Inferior parietal cortex (tissue), 1 donor: ENCODE measurements at regions not wholly inside any gene's neighbourhood (a gene's known extent, or its start where the extent isn't known, plus 50 kb on each side); places are given as distances from the start of the nearest gene placed in this dataset.
A peak's percentile ranks its signal among the peaks of the same experiment; 100 is the strongest.

Experiments
- DNase-seq: peaks from one replicate; pipeline ENCODE4 v3.0.0-alpha.2; 2016; ENCODE audit errors: extremely low spot score

DNA sequence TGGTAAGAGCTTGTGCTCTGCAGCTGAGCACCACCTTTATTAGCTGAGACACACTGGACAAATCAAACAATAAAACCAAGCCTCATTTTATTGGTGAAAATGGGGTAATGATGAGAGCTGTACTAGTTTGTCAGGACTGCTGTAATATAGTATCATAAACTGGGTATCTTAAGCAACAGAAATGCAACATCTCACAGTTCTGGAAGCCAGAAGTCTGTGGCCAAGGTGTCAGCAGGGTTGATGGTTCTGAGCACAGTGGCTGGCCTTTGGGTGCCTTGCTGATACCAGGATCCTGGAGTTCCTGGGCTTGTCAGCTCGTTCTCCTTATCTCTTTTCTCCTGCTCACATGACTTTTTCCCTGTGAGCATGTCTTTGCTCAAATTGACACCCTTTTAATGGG, 513.1 kb downstream of the IRX1 start:
- no peak for DNase-seq

DNA sequence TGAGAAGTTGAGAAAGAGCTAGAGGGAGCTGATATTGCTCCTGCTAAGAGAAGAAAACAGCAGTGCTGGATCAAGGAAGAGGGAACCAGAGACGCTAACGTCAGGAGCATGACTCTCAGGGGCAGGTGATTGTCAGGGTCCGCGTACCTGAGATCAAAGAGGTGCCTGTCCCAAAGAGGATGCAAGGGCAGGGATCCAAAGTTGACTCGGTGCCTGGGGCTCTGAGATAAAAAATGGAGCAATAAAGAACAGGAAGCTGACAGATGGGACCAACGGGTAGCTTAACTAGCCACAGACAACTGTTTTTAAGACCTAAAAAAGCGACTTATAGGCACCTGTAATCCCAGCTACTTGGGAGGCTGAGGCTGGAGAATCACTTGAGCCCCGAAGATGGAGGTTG, 517.8 kb downstream of the IRX1 start:
- no peak for DNase-seq

DNA sequence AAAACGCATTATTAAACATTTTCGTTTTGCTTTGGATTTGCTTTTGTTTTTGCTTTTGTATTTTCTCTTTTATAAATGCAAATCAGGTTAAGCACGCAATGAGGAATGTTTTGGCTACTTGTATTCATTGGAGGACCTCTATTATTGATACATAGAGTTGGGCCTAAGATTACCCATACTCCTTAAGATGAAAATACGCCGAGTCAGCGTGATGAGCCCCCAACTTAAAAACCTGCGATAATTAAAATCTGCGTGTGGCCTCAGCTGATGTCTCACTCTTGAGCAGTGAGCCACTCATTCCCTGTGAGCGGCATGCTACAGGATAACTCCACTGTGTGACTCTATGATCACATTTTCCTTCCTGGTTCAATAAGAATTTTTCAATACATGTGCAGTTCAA, 518.3 kb downstream of the IRX1 start:
- DNase-seq = no peak

DNA sequence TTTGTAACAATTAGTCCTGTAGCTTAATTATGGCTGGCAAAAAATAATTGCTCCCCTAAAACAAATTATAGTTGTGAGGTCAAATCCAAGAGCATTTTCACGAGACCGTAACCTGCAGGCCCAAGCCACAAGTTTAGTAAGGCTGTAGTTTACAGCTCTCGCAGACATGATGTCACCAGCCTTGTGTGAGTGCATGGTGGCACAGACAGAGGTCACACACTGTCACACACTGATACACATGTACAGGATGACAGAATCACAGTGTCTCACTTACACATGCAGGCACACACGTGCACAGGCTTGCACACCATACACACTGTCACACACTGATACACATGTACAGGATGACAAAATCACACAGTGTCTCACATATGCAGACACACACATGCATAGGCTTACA, 518.8 kb downstream of the IRX1 start:
- DNase-seq = no peak

DNA sequence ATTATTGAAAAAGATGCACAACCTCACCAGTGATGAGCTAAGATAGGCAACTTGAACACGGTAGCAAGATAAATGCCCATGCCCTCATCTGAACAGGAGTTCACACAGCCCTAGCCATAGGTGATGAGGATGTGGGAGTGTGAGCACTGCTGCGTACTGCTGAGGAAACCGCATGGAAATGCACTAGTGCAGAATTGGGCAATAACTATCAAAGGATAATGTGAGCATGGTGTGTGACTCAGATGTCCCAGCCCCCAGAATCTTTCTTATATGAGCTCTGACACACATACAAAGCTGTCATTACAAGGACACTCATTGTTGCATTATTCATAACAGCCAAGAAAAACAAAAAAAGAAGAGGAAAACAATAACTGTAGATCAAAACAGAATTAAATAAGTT, 521.2 kb downstream of the IRX1 start:
- no peak for DNase-seq

DNA sequence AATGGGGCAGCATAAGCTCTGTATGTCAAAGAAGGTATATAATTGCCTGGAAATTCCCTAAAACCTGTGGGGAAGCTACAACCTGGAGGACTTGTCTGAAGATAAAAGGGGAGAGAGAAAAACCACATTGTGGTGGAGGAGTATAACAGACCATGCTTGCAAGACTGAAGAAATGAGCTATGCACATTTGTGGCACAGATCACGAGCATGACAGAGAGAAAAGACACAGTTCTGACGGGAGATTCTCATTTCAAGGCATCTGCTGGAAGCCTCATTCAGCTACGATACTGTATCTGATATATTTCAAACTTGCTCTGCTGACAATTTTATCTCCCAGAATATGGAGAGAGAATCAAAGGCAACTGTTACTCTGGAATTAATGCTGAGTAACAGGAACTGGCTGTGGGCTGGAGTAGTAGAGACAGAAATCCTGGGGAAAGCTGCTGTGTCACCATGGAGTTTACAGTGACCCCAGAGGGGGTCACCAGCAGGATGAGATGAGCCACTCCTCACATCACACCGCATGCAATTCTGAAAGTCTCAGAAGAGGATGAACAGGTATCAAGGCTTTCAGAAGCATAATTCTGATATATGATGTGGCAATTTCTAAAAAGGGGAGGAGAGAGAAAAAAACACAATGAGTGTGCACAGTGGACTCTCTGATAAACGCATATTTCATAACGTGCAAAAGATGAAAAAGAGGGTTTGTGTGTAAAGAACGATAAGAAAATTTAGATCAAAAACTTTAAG, 528.8 kb downstream of the IRX1 start:
- DNase-seq = no peak

DNA sequence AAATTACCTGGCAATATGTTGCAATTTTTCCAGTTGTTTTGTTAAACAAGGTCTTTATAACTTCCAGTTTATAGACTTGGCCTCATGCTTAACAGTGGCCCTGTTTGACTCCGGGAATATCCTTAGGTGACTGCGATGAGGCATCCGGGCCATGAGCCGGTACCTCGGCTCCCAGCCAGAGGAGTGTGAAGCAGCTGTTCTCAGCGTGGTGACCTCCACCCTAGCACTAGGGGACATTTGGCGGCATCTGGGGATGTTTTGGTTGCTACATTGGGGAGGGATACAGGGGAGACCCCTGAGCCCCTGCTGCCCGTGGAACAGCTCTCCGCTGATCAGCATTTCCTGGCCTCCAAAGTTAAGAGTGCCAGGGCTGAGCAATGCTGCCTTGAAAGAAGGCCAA, 533.4 kb downstream of the IRX1 start:
- no peak for DNase-seq

DNA sequence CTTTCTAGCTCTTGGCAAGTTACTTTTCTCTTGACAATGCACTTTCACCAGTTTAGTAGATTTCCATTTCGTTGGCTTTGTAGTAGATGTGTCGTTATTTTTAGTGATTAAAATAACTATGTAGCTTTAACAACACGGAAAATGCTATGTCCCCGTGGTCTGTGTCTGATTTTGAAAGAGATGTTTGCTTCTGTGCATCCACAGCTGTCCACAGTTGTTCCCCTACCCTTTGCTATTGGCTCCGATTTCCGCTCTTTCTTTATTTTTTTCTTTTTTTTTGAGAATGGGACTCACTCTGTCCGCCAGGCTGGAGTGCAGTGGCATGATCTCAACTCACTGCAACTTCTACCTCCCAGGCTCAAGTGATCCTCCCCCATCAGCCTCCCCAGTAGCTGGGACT, 533.9 kb downstream of the IRX1 start:
- DNase-seq = no peak

DNA sequence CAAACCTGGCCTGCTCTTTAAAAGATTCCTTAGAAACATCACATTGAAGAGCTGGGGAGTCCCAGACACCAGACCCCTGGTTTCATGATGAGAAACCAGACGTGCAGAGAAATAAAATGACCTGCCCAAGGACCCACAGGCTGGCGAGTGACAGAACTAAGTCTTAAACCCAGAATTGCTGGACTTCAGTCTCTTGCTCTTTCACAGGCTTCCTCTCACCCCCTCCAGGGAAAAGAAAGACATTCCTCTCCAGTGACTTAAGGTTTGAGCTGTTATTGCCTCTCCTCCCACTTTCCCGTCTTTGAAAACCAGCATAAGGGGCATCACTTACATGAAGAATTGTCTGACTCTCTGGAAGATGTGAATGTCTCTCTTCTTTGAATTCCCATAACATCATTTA, 535.2 kb downstream of the IRX1 start:
- no peak for DNase-seq

DNA sequence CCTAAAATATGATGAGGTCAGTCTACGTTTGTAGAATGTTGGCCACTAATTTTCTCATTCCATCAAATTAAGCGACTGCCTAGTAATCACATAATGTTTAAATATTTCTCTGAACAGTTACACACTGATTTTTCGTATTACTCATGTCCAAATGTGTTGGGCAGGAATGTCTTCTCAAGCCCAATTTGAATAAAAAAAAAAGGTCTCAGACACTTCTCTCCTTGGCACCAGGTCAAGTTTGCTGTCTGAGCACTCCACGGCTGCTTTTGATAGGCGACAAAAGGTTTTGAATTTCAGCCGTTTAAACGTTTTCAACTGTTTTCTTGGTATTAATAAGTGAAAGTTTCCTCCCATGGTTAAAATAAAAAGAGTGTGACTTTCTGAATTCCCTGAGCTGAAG, 542.1 kb downstream of the IRX1 start:
- DNase-seq = no peak

DNA sequence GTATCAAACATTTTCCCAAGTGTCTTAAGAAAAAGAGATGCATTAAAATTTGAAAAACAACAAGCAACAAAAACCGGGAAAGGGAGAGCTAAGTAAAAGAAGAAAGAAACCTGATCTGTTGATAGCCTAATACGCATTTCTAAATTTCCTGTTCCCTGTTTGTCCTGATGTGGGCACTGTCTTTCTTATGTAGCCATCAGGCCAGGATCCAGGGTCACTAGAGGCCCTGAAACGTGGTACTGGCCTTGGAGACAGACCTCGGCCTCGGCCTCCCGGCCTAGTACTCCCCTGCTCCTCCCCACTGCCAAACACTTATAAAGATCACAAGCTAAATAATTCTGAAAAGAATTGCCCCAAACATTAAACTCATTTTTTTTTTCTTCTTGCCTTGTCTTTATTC, 547.2 kb downstream of the IRX1 start:
- DNase-seq = no peak

DNA sequence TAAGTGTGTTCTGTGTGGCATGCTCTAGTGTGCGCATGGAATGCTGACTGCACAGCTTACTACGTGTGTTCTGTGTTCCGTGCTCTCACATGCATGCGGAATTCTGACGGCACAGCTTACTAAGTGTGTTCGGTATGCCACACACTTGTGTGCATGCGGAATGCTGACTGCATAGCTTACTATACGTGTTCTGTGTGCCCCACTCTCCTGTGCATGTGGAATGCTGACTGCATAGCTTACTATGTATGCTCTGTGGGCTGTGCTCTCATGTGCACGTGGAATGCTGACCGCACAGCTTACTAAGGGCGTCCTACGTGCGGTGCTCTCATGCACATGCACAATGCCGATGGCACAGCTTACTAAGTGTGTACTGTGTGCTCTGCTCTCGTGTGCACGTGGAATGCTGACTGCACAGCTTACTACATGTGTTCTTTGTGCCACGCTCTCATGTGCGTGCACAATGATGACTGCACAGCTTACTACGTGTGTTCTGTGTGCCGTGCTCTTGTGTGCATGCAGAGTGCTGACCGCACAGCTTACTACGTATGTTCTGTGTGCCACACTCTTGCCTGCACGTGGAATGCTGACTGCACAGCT, 548.9 kb downstream of the IRX1 start:
- no peak for DNase-seq

DNA sequence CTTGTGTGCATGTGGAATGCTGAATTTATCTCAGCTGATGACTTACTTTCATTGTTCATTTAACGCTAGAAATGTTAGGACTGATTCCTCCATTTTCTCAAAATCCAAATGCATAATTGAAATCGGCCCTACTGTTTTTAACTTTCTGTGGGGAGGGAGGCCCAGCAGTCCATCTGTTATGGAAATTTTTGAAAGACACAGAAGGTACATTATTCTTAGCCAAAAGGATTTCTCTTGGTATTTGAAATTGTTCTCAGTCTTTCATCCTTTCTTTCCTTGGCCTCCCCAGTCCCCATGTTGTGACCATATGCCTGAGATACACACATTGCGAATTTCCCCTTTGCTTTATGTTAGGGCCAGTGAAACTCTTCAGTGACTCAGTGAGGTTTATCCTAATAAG, 549.9 kb downstream of the IRX1 start:
- DNase-seq = peak; percentile 38

DNA sequence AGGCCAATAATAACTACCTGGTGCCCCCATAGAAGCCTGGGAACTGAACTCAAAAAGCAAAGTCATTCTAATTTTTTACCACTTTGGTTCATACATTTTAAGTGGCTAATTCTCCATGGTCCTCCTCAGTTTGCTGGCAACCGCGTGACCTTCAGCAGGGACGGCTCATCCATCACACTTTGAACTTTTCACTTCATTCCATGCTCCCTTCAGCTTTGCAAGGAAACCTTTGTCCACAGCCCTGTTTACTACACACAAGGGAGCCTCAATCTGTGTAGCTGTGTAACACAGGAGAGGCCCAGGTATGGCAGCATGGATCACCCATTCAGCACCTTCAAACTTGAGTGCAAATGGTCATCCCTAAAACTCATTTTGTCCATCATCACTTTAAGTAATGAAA, 552.4 kb downstream of the IRX1 start:
- DNase-seq = no peak

DNA sequence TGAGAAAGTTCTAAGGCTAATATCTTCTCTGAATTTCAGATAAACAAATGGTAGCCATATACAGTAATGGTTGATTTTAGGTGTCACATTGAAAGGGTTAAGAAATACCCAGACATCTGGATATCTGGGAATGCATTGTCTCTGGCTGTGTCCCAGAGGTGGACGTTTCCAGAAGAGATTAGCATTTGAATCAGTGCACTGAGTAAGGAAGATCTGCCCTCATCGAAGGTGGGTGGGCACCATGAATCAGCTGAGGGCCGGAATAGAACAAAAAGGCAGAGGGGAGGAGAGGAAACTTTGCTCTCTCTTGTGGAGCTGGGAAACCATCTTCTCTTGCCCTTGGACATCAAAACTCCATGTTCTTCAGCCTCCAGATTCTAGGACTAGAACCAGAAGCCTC, 554.4 kb downstream of the IRX1 start:
- DNase-seq = no peak

DNA sequence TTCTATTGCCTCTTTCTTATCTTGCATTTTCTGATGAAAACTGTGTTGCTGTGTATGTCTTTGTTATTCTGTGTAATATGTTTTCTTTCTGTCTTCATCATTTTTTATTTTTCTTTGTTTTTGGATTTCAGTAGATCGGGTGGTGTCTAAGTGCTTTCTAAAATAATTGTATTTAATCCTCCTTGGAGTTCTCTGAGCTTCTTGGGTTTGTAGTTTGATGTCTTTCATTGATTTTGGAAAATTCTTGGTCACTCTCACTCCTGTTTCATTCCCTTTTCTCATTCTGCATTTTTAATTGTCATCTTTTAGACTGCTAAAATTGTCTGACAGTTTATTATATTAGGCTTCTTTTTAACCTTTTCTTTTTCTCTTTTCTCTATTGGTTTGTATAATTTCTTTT, 560.5 kb downstream of the IRX1 start:
- DNase-seq = no peak

DNA sequence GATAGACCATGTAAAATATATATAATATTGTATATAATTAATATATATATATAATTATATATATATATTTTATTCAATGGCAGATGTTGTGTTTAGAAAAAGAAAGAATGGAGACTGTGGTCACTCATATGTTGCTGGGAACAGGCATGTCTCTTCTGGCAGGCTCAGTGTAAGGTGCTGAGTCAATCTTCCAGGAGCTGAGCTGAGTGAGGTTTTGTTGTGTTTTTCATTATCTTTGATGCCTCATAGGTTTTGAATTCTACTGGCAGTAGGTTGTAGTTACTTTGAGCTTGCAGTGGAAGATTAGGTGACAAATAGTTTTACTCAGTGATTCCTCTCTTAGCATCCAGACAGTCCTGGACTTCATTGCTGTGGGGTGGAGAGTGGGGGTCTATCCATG, 561.3 kb downstream of the IRX1 start:
- DNase-seq = no peak

DNA sequence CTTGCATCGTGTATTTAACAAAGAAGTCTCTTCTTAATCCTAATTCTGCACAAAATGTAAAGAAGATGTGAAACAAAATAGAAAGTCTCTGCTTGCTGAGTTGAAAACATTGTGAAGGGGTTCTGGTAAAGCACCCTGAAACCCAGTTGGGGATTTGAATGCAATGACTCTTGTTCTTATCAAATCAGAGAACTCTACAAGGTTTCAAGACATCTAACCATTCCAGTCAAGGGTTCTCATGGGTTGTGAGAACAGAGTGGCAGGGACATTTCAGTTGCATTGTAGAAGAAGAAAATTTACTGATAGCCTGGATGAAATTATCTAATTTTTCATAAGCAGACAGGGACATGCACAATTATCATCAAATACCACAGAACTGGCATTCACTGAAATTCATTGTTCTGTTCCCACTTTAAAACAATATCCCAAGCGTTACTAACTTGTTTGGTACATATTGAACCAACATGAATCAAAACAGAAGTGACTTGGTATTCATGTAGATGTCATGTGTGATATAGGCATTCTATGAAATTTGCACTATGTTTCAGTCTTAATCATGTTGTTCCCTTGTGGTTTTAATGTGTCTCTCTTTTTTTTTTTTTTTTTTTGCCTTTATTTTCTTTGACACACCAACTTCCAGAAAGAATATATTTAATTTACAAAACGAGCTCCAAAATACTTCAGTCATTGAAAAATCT, 563.3 kb downstream of the IRX1 start:
- DNase-seq = no peak

DNA sequence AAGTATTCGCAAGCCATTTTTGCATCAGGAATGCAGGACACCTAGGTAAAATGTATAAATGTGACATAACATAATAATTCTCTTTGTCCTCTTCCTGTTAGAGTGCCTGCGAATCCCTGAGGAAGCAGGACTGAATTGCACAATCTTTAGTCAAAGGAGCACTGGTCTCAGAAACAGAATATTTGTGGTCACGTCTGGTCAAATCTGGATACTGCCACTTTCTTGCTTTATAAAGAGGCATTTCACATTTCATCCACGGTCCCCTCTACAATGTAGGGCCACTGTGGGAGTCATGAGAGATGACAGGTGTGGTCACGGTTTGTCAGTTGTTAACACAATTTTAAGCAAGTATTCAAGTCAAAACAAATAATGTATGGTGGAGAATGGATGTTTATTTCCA, 564.0 kb downstream of the IRX1 start:
- no peak for DNase-seq

DNA sequence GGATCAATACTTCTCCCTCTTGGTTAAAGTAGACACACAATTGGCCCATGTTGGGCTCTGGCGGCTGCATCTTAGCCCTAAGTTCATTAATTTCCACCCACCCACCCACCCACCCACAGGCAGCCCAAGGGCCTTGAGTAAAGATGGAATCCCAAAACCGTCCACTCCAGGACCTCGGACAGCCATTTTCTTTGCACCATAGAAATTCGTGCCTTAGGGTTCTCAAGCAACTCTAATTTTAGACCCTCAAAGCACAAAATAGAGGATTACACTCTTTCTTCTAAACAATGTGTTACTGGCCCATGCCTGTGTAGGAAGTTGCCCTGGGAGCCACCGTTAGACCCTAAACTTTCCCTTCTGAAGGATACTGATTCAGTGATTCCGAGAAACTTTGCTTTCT, 568.5 kb downstream of the IRX1 start:
- DNase-seq = no peak

DNA sequence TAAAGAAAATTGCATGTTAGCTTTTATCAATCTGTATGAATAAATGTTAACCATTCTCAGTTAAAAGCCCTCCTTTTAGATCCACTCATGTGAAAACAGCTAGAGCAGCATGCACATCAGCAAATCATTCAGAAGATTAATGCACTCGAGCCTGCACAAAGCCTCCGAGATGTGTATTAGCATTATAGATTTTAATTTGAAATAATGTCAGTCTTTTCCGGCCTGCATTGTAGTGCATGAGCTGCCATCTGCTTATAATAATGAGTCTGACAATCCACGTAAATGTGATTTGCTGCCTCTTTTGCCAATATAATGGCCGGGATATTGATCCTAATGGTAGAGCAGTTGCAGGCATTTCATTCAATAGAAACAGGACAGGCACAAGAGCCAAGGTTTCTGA, 585.1 kb downstream of the IRX1 start:
- no peak for DNase-seq

DNA sequence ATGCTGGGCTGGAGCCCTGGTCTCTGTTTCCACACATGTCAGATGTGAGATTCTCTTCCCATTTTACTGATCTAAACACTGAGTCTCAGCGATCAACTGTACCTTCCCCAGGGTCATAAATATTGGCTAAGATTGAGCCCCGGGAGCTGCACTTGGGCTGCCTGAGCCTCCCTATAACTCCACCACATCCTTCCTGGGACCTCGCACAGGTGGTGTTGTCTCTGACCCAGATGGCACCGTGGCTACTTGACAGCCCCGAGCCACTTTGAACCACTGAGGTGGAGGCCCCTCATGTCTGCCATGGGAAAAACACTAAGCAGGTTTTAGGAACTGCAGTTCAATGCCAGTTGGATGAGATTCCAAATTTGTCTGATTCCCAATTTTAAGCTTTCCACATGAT, 586.5 kb downstream of the IRX1 start:
- DNase-seq = no peak

DNA sequence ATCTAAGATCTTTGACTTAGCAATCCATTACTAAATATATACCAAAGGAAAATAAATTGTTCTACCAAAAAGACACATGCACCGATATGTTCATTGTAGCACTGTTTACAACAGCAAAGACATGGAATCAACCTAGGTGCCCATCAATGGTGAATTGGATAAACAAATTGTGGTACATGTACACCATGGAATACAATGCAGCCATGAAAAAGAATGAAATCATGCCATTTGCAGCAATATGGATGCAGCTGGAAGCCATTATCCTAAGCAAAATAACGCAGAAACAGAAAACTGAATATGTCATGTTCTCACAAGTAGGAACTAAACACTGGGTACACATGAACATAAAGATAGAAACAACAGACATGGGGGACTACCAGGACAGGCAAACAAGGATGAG, 589.5 kb downstream of the IRX1 start:
- no peak for DNase-seq
